Panc1 (cell line): ENCODE measurements at regions not wholly inside any gene's neighbourhood (a gene's known extent, or its start where the extent isn't known, plus 50 kb on each side); places are given as distances from the start of the nearest gene placed in this dataset.

Experiments used
- ATAC-seq: fragments of 200-7000 bp; cut with Tn5 transposase; 2 replicates; pipeline ENCODE4 v1.9.1; 2020; ENCODE audit warnings: mild to moderate bottlenecking, moderate library complexity
- BruUV-seq: library from RNA; stranded (reverse); fragments of 400-500 nt; replicated peaks from 2 replicates; lab custom pipeline; 2021; lab: Mats Ljungman, UMichigan
- CTCF ChIA-PET: fragments of 300-600 bp; sonication (Branson Sonifier 250); formaldehyde crosslinking; loops from one replicate; lab custom pipeline; 2022; ENCODE audit warnings: antibody characterized with exemption; lab: Charles Lee
- POLR2A ChIA-PET: fragments of 300-600 bp; sonication (Branson Sonifier 250); formaldehyde crosslinking; loops from one replicate; lab custom pipeline; 2022; ENCODE audit warnings: antibody characterized with exemption; lab: Charles Lee
- DNase-seq: peaks from one replicate; pipeline ENCODE4 v3.0.0-alpha.2; 2010; ENCODE audit warnings: low read depth, low spot score
- H3K27ac ChIP-seq: 2 replicates; pipeline ENCODE4 v1.5.1; 2011; ENCODE audit warnings: mild to moderate bottlenecking, low read length, inconsistent platforms
- H3K27me3 ChIP-seq: fragments of 200-500 bp; sonication (Bioruptor generic); 2 replicates; pipeline ENCODE4 v1.6.0; 2014; ENCODE audit warnings: low read length, inconsistent platforms; ENCODE audit not compliant: control insufficient read depth, insufficient read depth
- H3K36me3 ChIP-seq: fragments of 200-500 bp; sonication (Bioruptor generic); 2 replicates; pipeline ENCODE4 v1.5.1; 2014; ENCODE audit warnings: inconsistent platforms, mild to moderate bottlenecking, low read length, moderate library complexity; ENCODE audit not compliant: control insufficient read depth, insufficient read depth
- H3K4me1 ChIP-seq: 2 replicates; pipeline ENCODE4 v1.5.1; 2011; ENCODE audit warnings: inconsistent platforms, mild to moderate bottlenecking, low read length, moderate library complexity; ENCODE audit not compliant: control insufficient read depth, insufficient read depth
- H3K4me3 ChIP-seq, 2 experiments: 2 replicates each; pipeline ENCODE4 v1.5.1; 2011 to 2012; ENCODE audit warnings: low read depth in 2 of 2, low read length in 2 of 2, mild to moderate bottlenecking in 2 of 2, inconsistent platforms in 1 of 2, moderate library complexity in 1 of 2
- H3K9me3 ChIP-seq: fragments of 200-500 bp; sonication (Bioruptor generic); 2 replicates; pipeline ENCODE4 v1.5.1; 2014; ENCODE audit warnings: low read depth, mild to moderate bottlenecking, inconsistent platforms, low read length, moderate library complexity; ENCODE audit not compliant: control insufficient read depth, insufficient read depth
- CTCF ChIP-seq: fragments of 450-650 bp; IDR thresholded peaks from 2 replicates; pipeline ENCODE4 v1.5.1; 2017; ENCODE audit warnings: mild to moderate bottlenecking
- POLR2AphosphoS5 ChIP-seq: IDR thresholded peaks from 2 replicates; pipeline ENCODE4 v1.6.1; 2012; ENCODE audit warnings: mild to moderate bottlenecking, low read depth, low read length, moderate library complexity
- REST ChIP-seq, 2 experiments: IDR thresholded peaks; 2 replicates each; pipeline ENCODE4 v1.6.1; 2011 to 2012; ENCODE audit warnings: low read depth in 2 of 2, control low read depth in 1 of 2, low read length in 1 of 2, mild to moderate bottlenecking in 1 of 2, moderate library complexity in 1 of 2; ENCODE audit not compliant: insufficient read depth in 1 of 2
- SIN3A ChIP-seq: IDR thresholded peaks from 2 replicates; pipeline ENCODE4 v1.6.1; 2012; ENCODE audit warnings: low read depth, mild to moderate bottlenecking, low read length, moderate library complexity, borderline replicate concordance; ENCODE audit not compliant: insufficient read depth
- TCF7L2 ChIP-seq: IDR thresholded peaks from 2 replicates; pipeline ENCODE4 v1.6.1; 2011; ENCODE audit warnings: mild to moderate bottlenecking, low read depth, low read length, inconsistent platforms
- in situ Hi-C: cut with HindIII; loops from 2 replicates; pipeline ENCODE4 v1.10.0; 2016; ENCODE audit warnings: low sequenced_read_pairs, low pct_unique_long_range_greater_than_20kb
- intact Hi-C: fragments of 100-400 bp; cut with micrococcal nuclease; formaldehyde crosslinking; loops from one replicate; pipeline ENCODE4 v1.10.0; 2022; ENCODE audit not compliant: unreplicated experiment

GRCh38 chr16:5502467-5502869, 404.9 kb upstream of the EEF2KMT start:
- Histone ChIP-seq H3K9me3 (no peaks in the 10 kb centered on the region), H3K4me3 (no peak overlapping the region), H3K27ac (no peak overlapping the region), H3K4me1 (no peaks in the 10 kb centered on the region), H3K36me3 (no peaks in the 10 kb centered on the region), H3K27me3 (peaks cover 2% of the 10 kb centered on the region; the same call in 1 of the 2 replicates)
- ChIA-PET CTCF (no interaction called here), POLR2A (no interaction called here)
- no TSS peak for BruUV-seq
- peak; percentile 89 for ATAC-seq
- TF ChIP-seq CTCF (peak; percentile 74), SIN3A (no peak)
- in situ Hi-C loops, result no loop called here
- intact Hi-C loops, result loop anchor here (1.0 to 5.0 kb wide), 3 partner anchors 103 to 1140 kb away; no protein-coding TSS in a partner anchor
- no peak for DNase-seq

- BruUV-seq, result no TSS peak
- in situ Hi-C loops (no loop called here), intact Hi-C loops (loop anchor here (5.0 kb wide), 1 partner anchor 1142 kb away; no protein-coding TSS in a partner anchor)
- ATAC-seq, result no peak
- H3K4me1 ChIP-seq, result no peaks in the 10 kb centered on the region
- H3K9me3 ChIP-seq, result no peaks in the 10 kb centered on the region
- TF ChIP-seq POLR2AphosphoS5 (no peak), REST (IDR thresholded peaks at IDR 0.05; ENCODE audit: insufficient read depth in 1 of 2, low read depth in 2 of 2, low read length in 1 of 2) (no peak), SIN3A (no peak), TCF7L2 (no peak), CTCF (no peak)
- peaks cover 2% of the 10 kb centered on the region; the same call in 1 of the 2 replicates for H3K27me3 ChIP-seq
- POLR2A ChIA-PET, result no interaction called here
- H3K36me3 ChIP-seq, result no peaks in the 10 kb centered on the region
- no peak overlapping the region for H3K27ac ChIP-seq
- DNase-seq, result no peak
- H3K4me3 ChIP-seq, result no peak overlapping the region
- CTCF ChIA-PET, result interaction anchor here (0.6 kb wide), 1 partner anchor 132 kb away, joined by 3 read pairs; no protein-coding TSS in a partner anchor
These were observed 402.9 kb upstream of the EEF2KMT start for GRCh38 chr16:5500526-5500925.
